GM12878 (cell line): ENCODE measurements at regions not wholly inside any gene's neighbourhood (a gene's known extent, or its start where the extent isn't known, plus 50 kb on each side); places are given as distances from the start of the nearest gene placed in this dataset.

Experiments
- BCL11A ChIP-seq: IDR thresholded peaks from 2 replicates; pipeline ENCODE4 v1.6.1; 2011; ENCODE audit warnings: low read depth, low read length
- CBFB ChIP-seq: IDR thresholded peaks from 2 replicates; pipeline ENCODE4 v1.6.1; 2016; ENCODE audit warnings: antibody characterized with exemption, low read depth
- CEBPB ChIP-seq, 2 experiments: fragments of 150-350 bp in 1 of 2; IDR thresholded peaks; 2 replicates each; pipeline ENCODE4 v1.6.1; 2012 to 2014; ENCODE audit warnings: low read depth in 2 of 2, low read length in 2 of 2, borderline replicate concordance in 1 of 2, inconsistent platforms in 1 of 2
- CREB1 ChIP-seq: IDR thresholded peaks from 2 replicates; pipeline ENCODE4 v1.6.1; 2012; ENCODE audit warnings: low read depth, mild to moderate bottlenecking, inconsistent platforms
- CREM ChIP-seq: IDR thresholded peaks from 2 replicates; pipeline ENCODE4 v1.6.1; 2014; ENCODE audit warnings: antibody characterized with exemption, low read depth
- DPF2 ChIP-seq: fragments of 450-650 bp; IDR thresholded peaks from 2 replicates; pipeline ENCODE4 v1.6.1; 2017; ENCODE audit warnings: mild to moderate bottlenecking
- EGR1 ChIP-seq, 2 experiments: IDR thresholded peaks; 1 replicate in 1 of 2; 2 replicates in 1 of 2; pipeline ENCODE4 v1.6.1; 2011 to 2012; ENCODE audit warnings: low read depth in 2 of 2, low read length in 2 of 2, borderline replicate concordance in 1 of 2, mild to moderate bottlenecking in 1 of 2, moderate library complexity in 1 of 2
- FOXM1 ChIP-seq: IDR thresholded peaks from 2 replicates; pipeline ENCODE4 v1.6.1; 2012; ENCODE audit warnings: low read depth, mild to moderate bottlenecking, inconsistent platforms, low read length, moderate library complexity
- HCFC1 ChIP-seq: fragments of 150-350 bp; IDR thresholded peaks from 2 replicates; pipeline ENCODE4 v1.6.1; 2014; ENCODE audit warnings: low read length
- IKZF1 ChIP-seq: fragments of 450-650 bp; conservative IDR thresholded peaks from 2 replicates; pipeline ENCODE4 v1.6.1; 2017; ENCODE audit warnings: antibody characterized with exemption, mild to moderate bottlenecking
- IRF4 ChIP-seq: IDR thresholded peaks from 2 replicates; pipeline ENCODE4 v1.6.1; 2011; ENCODE audit warnings: low read depth, low read length
- LARP7 ChIP-seq: fragments of 450-650 bp; IDR thresholded peaks from 2 replicates; pipeline ENCODE4 v1.6.1; 2017; ENCODE audit warnings: mild to moderate bottlenecking
- MEF2B ChIP-seq: fragments of 450-650 bp; IDR thresholded peaks from 2 replicates; pipeline ENCODE4 v1.6.1; 2018; ENCODE audit warnings: mild to moderate bottlenecking, moderate library complexity; ENCODE audit not compliant: partially characterized antibody, poor library complexity, severe bottlenecking
- NFIC ChIP-seq: IDR thresholded peaks from 2 replicates; pipeline ENCODE4 v1.6.1; 2012; ENCODE audit warnings: low read depth, mild to moderate bottlenecking, inconsistent platforms, low read length, moderate library complexity
- WRNIP1 ChIP-seq: IDR thresholded peaks from 2 replicates; pipeline ENCODE4 v1.6.1; 2011; ENCODE audit warnings: low read depth, low read length, improper control_type of control experiment, borderline replicate concordance
- ZSCAN29 ChIP-seq: fragments of 450-650 bp; IDR thresholded peaks from 2 replicates; pipeline ENCODE4 v1.6.1; 2017; ENCODE audit warnings: mild to moderate bottlenecking, moderate library complexity
- TF ChIP-seq, protein P1 (sequence below): IDR thresholded peaks from 2 replicates; pipeline ENCODE4 v1.6.1; 2012; ENCODE audit warnings: low read length, inconsistent platforms
- TF ChIP-seq, protein P2 (sequence below): fragments of 450-650 bp; IDR thresholded peaks from 2 replicates; pipeline ENCODE4 v1.6.1; 2016; ENCODE audit warnings: mild to moderate bottlenecking
- TF ChIP-seq, protein P3 (sequence below): fragments of 450-650 bp; formaldehyde crosslinking; IDR thresholded peaks from 2 replicates; pipeline ENCODE4 v1.4.0; 2020; ENCODE audit warnings: mild to moderate bottlenecking, moderate library complexity

DNA sequence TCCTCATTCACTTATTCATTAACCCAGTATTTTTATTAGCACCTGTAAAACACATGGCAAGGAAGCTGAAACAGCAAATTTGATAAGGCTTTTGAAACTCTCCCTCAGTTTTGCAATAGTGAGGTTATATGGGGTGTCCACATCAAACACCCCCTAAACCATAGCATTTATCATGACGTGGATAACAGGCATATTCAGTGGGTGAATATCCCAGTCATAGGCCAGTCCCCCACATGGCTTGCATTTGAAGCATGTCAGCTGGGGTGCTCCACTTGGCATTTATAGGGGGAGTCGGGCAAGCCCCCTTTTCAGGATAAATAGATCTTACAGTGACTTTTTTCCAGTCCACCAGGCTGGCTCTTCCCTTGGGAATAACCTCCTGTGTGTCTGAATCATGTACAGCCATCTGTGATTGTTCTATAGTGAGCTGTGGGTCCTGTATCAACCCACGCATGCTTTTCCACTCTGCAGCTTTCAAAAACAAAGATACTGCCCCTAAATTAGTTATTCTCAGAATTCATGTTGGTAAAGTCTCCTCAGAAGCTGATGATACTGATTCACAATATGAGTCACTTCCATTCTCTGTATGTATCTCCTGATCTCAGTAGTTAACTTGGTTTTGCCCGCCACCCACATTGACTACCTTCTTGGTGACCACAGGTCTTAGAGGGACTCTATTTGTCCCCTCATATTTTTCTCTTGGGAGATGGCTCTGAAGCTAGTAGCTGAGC lies 84.4 kb upstream of the SPIN1 start (continued):
- TF ChIP-seq ZSCAN29 (no peak), MEF2B (peak; percentile 39), NFIC (peak; percentile 65), HCFC1 (no peak), CBFB (no peak), FOXM1 (0 out of 2 replicates have a peak, but pooled peaks have one; percentile 18), EGR1 (IDR thresholded peaks at IDR 0.05; ENCODE audit: borderline replicate concordance in 1 of 2, low read depth in 2 of 2, low read length in 2 of 2) (0 out of 3 replicates have a peak, but pooled peaks of 1 of the 2 experiments have one; percentile 9), BCL11A (peak; percentile 69; the same call in 1 of the 2 replicates), LARP7 (no peak), IKZF1 (peak; percentile 63), IRF4 (peak; percentile 92; the same call in 1 of the 2 replicates), CREB1 (no peak), CEBPB (IDR thresholded peaks at IDR 0.05; ENCODE audit: borderline replicate concordance in 1 of 2, low read depth in 2 of 2, low read length in 2 of 2) (no peak), WRNIP1 (no peak), CREM (peak; percentile 52; the same call in 1 of the 2 replicates), DPF2 (0 out of 2 replicates have a peak, but pooled peaks have one; percentile 51)
- TF ChIP-seq, protein P1, sequence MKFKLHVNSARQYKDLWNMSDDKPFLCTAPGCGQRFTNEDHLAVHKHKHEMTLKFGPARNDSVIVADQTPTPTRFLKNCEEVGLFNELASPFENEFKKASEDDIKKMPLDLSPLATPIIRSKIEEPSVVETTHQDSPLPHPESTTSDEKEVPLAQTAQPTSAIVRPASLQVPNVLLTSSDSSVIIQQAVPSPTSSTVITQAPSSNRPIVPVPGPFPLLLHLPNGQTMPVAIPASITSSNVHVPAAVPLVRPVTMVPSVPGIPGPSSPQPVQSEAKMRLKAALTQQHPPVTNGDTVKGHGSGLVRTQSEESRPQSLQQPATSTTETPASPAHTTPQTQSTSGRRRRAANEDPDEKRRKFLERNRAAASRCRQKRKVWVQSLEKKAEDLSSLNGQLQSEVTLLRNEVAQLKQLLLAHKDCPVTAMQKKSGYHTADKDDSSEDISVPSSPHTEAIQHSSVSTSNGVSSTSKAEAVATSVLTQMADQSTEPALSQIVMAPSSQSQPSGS: peak; percentile 44; the same call in 1 of the 2 replicates
- TF ChIP-seq, protein P2, sequence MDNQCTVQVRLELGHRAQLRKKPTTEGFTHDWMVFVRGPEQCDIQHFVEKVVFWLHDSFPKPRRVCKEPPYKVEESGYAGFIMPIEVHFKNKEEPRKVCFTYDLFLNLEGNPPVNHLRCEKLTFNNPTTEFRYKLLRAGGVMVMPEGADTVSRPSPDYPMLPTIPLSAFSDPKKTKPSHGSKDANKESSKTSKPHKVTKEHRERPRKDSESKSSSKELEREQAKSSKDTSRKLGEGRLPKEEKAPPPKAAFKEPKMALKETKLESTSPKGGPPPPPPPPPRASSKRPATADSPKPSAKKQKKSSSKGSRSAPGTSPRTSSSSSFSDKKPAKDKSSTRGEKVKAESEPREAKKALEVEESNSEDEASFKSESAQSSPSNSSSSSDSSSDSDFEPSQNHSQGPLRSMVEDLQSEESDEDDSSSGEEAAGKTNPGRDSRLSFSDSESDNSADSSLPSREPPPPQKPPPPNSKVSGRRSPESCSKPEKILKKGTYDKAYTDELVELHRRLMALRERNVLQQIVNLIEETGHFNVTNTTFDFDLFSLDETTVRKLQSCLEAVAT: no peak
- TF ChIP-seq, protein P3, sequence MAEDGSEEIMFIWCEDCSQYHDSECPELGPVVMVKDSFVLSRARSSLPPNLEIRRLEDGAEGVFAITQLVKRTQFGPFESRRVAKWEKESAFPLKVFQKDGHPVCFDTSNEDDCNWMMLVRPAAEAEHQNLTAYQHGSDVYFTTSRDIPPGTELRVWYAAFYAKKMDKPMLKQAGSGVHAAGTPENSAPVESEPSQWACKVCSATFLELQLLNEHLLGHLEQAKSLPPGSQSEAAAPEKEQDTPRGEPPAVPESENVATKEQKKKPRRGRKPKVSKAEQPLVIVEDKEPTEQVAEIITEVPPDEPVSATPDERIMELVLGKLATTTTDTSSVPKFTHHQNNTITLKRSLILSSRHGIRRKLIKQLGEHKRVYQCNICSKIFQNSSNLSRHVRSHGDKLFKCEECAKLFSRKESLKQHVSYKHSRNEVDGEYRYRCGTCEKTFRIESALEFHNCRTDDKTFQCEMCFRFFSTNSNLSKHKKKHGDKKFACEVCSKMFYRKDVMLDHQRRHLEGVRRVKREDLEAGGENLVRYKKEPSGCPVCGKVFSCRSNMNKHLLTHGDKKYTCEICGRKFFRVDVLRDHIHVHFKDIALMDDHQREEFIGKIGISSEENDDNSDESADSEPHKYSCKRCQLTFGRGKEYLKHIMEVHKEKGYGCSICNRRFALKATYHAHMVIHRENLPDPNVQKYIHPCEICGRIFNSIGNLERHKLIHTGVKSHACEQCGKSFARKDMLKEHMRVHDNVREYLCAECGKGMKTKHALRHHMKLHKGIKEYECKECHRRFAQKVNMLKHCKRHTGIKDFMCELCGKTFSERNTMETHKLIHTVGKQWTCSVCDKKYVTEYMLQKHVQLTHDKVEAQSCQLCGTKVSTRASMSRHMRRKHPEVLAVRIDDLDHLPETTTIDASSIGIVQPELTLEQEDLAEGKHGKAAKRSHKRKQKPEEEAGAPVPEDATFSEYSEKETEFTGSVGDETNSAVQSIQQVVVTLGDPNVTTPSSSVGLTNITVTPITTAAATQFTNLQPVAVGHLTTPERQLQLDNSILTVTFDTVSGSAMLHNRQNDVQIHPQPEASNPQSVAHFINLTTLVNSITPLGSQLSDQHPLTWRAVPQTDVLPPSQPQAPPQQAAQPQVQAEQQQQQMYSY: no peak
- TF ChIP-seq, all 136 proteins: peak for 18
